Astrocyte (in vitro differentiated cells and primary cell): ENCODE measurements at regions not wholly inside any gene's neighbourhood (a gene's known extent, or its start where the extent isn't known, plus 50 kb on each side); places are given as distances from the start of the nearest gene placed in this dataset.

Source experiments
- DNase-seq: peaks from one replicate; pipeline ENCODE4 v3.0.0-alpha.2; 2010; ENCODE audit warnings: low read depth
- FAIRE-seq: peaks from 2 replicates; lab custom pipeline; 2011; peaks lifted over from hg19 to GRCh38; lab: Jason Lieb, UNC
- H2AFZ ChIP-seq: 2 replicates; pipeline ENCODE4 v1.6.0; 2012; ENCODE audit warnings: low read depth, low read length, inconsistent platforms
- H3K27ac ChIP-seq: 2 replicates; pipeline ENCODE4 v1.5.1; 2011; ENCODE audit warnings: low read depth, low read length, inconsistent platforms
- H3K27me3 ChIP-seq: 2 replicates; pipeline ENCODE4 v1.6.0; 2011; ENCODE audit warnings: low read length, inconsistent platforms; ENCODE audit not compliant: insufficient read depth
- H3K36me3 ChIP-seq: 2 replicates; pipeline ENCODE4 v1.5.1; 2011; ENCODE audit warnings: low read length, inconsistent platforms; ENCODE audit not compliant: insufficient read depth
- H3K4me1 ChIP-seq: 2 replicates; pipeline ENCODE4 v1.5.1; 2011; ENCODE audit warnings: low read length, inconsistent platforms; ENCODE audit not compliant: insufficient read depth
- H3K4me2 ChIP-seq: 2 replicates; pipeline ENCODE4 v1.6.0; 2012; ENCODE audit warnings: low read length, inconsistent platforms
- H3K4me3 ChIP-seq: 2 replicates; pipeline ENCODE4 v1.5.1; 2011; ENCODE audit warnings: low read depth, mild to moderate bottlenecking, low read length, inconsistent platforms; ENCODE audit not compliant: insufficient read depth
- H3K79me2 ChIP-seq: 2 replicates; pipeline ENCODE4 v1.6.0; 2012; ENCODE audit warnings: mild to moderate bottlenecking, low read length, inconsistent platforms; ENCODE audit not compliant: insufficient read depth
- H3K9ac ChIP-seq: 2 replicates; pipeline ENCODE4 v1.6.0; 2012; ENCODE audit warnings: mild to moderate bottlenecking, low read length, inconsistent platforms
- H3K9me3 ChIP-seq: 2 replicates; pipeline ENCODE4 v1.5.1; 2012; ENCODE audit warnings: low read depth, mild to moderate bottlenecking, low read length, inconsistent platforms; ENCODE audit not compliant: insufficient read depth
- H4K20me1 ChIP-seq: 2 replicates; pipeline ENCODE4 v1.6.0; 2012; ENCODE audit warnings: low read length, inconsistent platforms; ENCODE audit not compliant: insufficient read depth
- H3K27ac Mint-ChIP-seq: one replicate; pipeline ENCODE4 v1.8.0; 2021; ENCODE audit warnings: mild to moderate bottlenecking, mixed read lengths; ENCODE audit not compliant: unreplicated experiment
- H3K27me3 Mint-ChIP-seq: one replicate; pipeline ENCODE4 v1.8.0; 2021; ENCODE audit warnings: low read depth, mixed read lengths; ENCODE audit not compliant: unreplicated experiment
- H3K36me3 Mint-ChIP-seq: one replicate; pipeline ENCODE4 v1.8.0; 2021; ENCODE audit warnings: low read depth, mixed read lengths; ENCODE audit not compliant: unreplicated experiment
- H3K4me1 Mint-ChIP-seq: one replicate; pipeline ENCODE4 v1.8.0; 2021; ENCODE audit warnings: low read depth, mixed read lengths; ENCODE audit not compliant: unreplicated experiment
- H3K4me3 Mint-ChIP-seq: one replicate; pipeline ENCODE4 v1.8.0; 2021; ENCODE audit warnings: mild to moderate bottlenecking, moderate library complexity, mixed read lengths; ENCODE audit not compliant: unreplicated experiment
- H3K9me3 Mint-ChIP-seq: one replicate; pipeline ENCODE4 v1.8.0; 2021; ENCODE audit warnings: mild to moderate bottlenecking, mixed read lengths; ENCODE audit not compliant: unreplicated experiment
- EZH2 ChIP-seq: IDR thresholded peaks from 2 replicates; pipeline ENCODE4 v1.6.1; 2012; ENCODE audit warnings: mild to moderate bottlenecking, low read length, inconsistent platforms; ENCODE audit not compliant: insufficient read depth
- TF ChIP-seq, protein P1 (sequence below): IDR thresholded peaks from 2 replicates; pipeline ENCODE4 v1.5.1; 2011; ENCODE audit warnings: low read depth, mild to moderate bottlenecking, inconsistent platforms, low read length, moderate library complexity; ENCODE audit not compliant: insufficient read depth

DNA sequence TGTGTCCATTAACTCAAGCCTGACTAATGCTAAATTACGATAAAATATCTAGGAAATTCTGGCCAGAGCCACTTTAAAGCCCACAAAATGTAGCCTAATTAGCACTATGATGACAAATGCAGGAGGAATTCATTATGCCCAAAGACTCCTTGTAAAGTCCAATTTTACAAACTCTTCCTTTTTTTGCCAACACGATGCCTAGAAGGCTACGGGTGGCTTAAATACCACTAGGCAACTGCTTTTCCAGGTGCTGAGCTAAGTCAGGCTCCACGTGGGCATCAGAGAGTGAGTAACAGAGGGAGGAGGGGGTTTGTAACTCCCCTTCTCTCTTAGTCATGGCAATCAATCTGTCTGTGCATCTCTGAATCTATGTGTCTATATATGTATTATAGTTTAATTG lies 172.4 kb upstream of the NTF3 start:
- DNase-seq, result peak; percentile 62
- H2AFZ ChIP-seq, result no peak overlapping the region
- no peaks in the 10 kb centered on the region for H4K20me1 ChIP-seq
- Mint-ChIP-seq H3K4me3 (no peak overlapping the region), H3K4me1 (peaks cover 11% of the 10 kb centered on the region), H3K27me3 (peaks cover 2% of the 10 kb centered on the region), H3K27ac (no peak overlapping the region), H3K36me3 (no peaks in the 10 kb centered on the region), H3K9me3 (no peaks in the 10 kb centered on the region)
- H3K36me3 ChIP-seq, result no peaks in the 10 kb centered on the region
- H3K4me2 ChIP-seq, result peak overlapping the region; percentile 19
- TF ChIP-seq, protein P1, sequence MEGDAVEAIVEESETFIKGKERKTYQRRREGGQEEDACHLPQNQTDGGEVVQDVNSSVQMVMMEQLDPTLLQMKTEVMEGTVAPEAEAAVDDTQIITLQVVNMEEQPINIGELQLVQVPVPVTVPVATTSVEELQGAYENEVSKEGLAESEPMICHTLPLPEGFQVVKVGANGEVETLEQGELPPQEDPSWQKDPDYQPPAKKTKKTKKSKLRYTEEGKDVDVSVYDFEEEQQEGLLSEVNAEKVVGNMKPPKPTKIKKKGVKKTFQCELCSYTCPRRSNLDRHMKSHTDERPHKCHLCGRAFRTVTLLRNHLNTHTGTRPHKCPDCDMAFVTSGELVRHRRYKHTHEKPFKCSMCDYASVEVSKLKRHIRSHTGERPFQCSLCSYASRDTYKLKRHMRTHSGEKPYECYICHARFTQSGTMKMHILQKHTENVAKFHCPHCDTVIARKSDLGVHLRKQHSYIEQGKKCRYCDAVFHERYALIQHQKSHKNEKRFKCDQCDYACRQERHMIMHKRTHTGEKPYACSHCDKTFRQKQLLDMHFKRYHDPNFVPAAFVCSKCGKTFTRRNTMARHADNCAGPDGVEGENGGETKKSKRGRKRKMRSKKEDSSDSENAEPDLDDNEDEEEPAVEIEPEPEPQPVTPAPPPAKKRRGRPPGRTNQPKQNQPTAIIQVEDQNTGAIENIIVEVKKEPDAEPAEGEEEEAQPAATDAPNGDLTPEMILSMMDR, result no peak
- TF ChIP-seq EZH2, result no peak
- H3K27me3 ChIP-seq, result no peaks in the 10 kb centered on the region
- no peaks in the 10 kb centered on the region for H3K79me2 ChIP-seq
- peaks cover 25% of the 10 kb centered on the region for H3K4me1 ChIP-seq
- no peak overlapping the region for H3K4me3 ChIP-seq
- H3K9ac ChIP-seq, result no peak overlapping the region
- no peak overlapping the region for H3K27ac ChIP-seq
- no peak for FAIRE-seq
- no peaks in the 10 kb centered on the region for H3K9me3 ChIP-seq

DNA sequence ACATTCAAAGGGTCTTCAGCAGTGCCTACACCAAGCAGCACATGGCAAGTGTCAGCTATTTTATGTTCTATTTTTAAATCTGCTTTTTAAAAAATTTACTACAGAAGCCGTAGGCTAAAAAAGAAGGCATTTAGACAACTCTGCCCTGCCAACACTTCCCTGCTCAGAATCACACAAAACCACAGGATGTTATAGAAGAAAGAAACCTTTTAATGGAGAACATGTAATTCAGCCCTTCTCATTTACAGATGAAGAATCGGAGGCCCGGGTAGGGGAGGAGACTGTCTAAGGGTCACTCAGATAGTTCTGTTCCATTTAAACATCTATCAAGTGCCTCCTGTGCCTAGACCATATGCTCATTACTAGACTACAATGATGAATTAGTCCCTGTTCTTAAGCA lies 171.8 kb upstream of the NTF3 start:
- H4K20me1 ChIP-seq, result no peaks in the 10 kb centered on the region
- H3K79me2 ChIP-seq, result no peaks in the 10 kb centered on the region
- FAIRE-seq, result no peak
- no peaks in the 10 kb centered on the region for H3K27me3 ChIP-seq
- H3K9me3 ChIP-seq, result no peaks in the 10 kb centered on the region
- Mint-ChIP-seq H3K9me3 (peaks cover 2% of the 10 kb centered on the region), H3K4me3 (no peak overlapping the region), H3K36me3 (no peaks in the 10 kb centered on the region), H3K27me3 (peaks cover 4% of the 10 kb centered on the region), H3K27ac (no peak overlapping the region), H3K4me1 (peaks cover 10% of the 10 kb centered on the region)
- TF ChIP-seq EZH2, result no peak
- TF ChIP-seq, protein P1, result no peak
- H3K9ac ChIP-seq, result no peak overlapping the region
- H3K4me2 ChIP-seq, result no peak overlapping the region
- no peak overlapping the region for H3K27ac ChIP-seq
- H3K4me3 ChIP-seq, result no peak overlapping the region
- H3K4me1 ChIP-seq, result peaks cover 25% of the 10 kb centered on the region
- DNase-seq, result peak; percentile 31
- H3K36me3 ChIP-seq, result no peaks in the 10 kb centered on the region
- H2AFZ ChIP-seq, result no peak overlapping the region

DNA sequence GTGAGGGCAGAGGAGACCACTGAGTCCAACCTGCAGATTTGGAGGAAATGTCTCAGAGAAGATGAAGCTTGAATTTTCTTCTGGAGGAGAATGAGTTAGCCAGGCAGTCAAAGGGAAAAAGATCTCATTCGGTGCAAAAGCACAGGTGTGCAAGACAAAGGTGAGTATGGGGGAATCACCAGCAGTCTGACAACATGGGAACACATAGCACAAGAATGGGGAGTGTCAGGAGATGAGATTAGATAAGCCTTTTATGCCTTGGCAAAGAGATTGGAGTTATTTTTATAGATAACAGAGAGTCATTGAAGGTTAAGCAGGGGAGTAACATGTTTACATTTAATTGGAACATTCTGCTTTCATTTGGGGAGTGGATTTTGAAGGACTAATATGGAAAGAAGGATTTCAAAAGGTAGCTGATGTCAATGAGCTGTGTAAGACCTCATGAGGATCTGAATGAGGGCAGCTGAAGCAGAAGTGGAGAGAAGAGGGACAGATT lies 171.3 kb upstream of the NTF3 start:
- no peak overlapping the region for H3K4me3 ChIP-seq
- no peak overlapping the region for H2AFZ ChIP-seq
- H3K27ac ChIP-seq, result no peak overlapping the region
- Mint-ChIP-seq H3K4me1 (peaks cover 8% of the 10 kb centered on the region), H3K9me3 (peaks cover 2% of the 10 kb centered on the region), H3K4me3 (no peak overlapping the region), H3K27ac (no peak overlapping the region), H3K27me3 (peaks cover 4% of the 10 kb centered on the region), H3K36me3 (no peaks in the 10 kb centered on the region)
- H3K4me1 ChIP-seq, result peaks cover 25% of the 10 kb centered on the region
- FAIRE-seq, result peak; percentile 23
- no peak overlapping the region for H3K9ac ChIP-seq
- H3K79me2 ChIP-seq, result no peaks in the 10 kb centered on the region
- DNase-seq, result no peak
- no peaks in the 10 kb centered on the region for H3K9me3 ChIP-seq
- H4K20me1 ChIP-seq, result no peaks in the 10 kb centered on the region
- TF ChIP-seq EZH2, result no peak
- TF ChIP-seq, protein P1, result no peak
- no peak overlapping the region for H3K4me2 ChIP-seq
- H3K27me3 ChIP-seq, result no peaks in the 10 kb centered on the region
- H3K36me3 ChIP-seq, result no peaks in the 10 kb centered on the region
